ENCODE measurements at regions not wholly inside any gene's neighbourhood (a gene's known extent, or its start where the extent isn't known, plus 50 kb on each side); places are given as distances from the start of the nearest gene placed in this dataset.

GRCh38 chr12:38961683-38962082, 56.3 kb upstream of the CPNE8 start:
- peaks cover 0 to 6% of the 10 kb centered on the region in 2 experiments; a peak in 2 of 5 replicates for H3K9me3 Mint-ChIP-seq
- peaks cover 11 to 17% of the 10 kb centered on the region in 2 experiments for H3K4me1 Mint-ChIP-seq
- no peak overlapping the region for H3T11ph ChIP-seq (ENCODE audit: low read length)
- no peak overlapping the region for H3K27ac ChIP-seq (ENCODE audit: insufficient read length, low read depth, low read length)
- no CpG with 5 or more reads among the region's 5 CpGs for WGBS (ENCODE audit: extremely low coverage, insufficient read length, low lambda C conversion rate)
- H3K27me3 Mint-ChIP-seq (ENCODE audit: low read depth): no peaks in the 10 kb centered on the region
- H3K79me2 ChIP-seq (ENCODE audit: insufficient read depth, low read length): no peaks in the 10 kb centered on the region
- no peaks in the 10 kb centered on the region for H3K27me3 ChIP-seq (ENCODE audit: insufficient read depth, low read length)
- H3K23ac ChIP-seq (ENCODE audit: insufficient read length, low read depth, low read length): no peak overlapping the region
- no peak overlapping the region for H2BK15ac ChIP-seq (ENCODE audit: low read depth, low read length)
- no peak overlapping the region for H2AFZ ChIP-seq (ENCODE audit: low read length)
- H3K4ac ChIP-seq (ENCODE audit: low read depth, low read length): no peak overlapping the region
- TF ChIP-seq CTCF (conservative IDR thresholded peaks at IDR 0.05): no peak
- no peak overlapping the region for H2BK12ac ChIP-seq (ENCODE audit: insufficient read length, low read depth, low read length)
- no peak overlapping the region for H3K4me3 Mint-ChIP-seq
- no peaks in the 10 kb centered on the region for H3K9me3 ChIP-seq (ENCODE audit: control insufficient read depth, low read depth, low read length)
- H2AK5ac ChIP-seq (ENCODE audit: insufficient read length, low read length): no peak overlapping the region
- no peaks in the 10 kb centered on the region for H3K79me1 ChIP-seq (ENCODE audit: insufficient read depth, low read depth, low read length, poor library complexity, severe bottlenecking)
- no peak overlapping the region for H3K4me2 ChIP-seq (ENCODE audit: insufficient read depth, insufficient read length, low read length)
- no peak for DNase-seq
- no peak overlapping the region for H4K8ac ChIP-seq (replicated peaks; ENCODE audit: insufficient read length, low read depth, low read length)
- H3K9ac ChIP-seq (ENCODE audit: extremely low read depth, insufficient read length, low read length): no peak overlapping the region
- H3K14ac ChIP-seq (ENCODE audit: insufficient read depth, low read length): no peak overlapping the region
- no peak overlapping the region for H2BK20ac ChIP-seq (ENCODE audit: low read depth, low read length, poor library complexity, severe bottlenecking)
- no peak overlapping the region for H2BK5ac ChIP-seq (ENCODE audit: insufficient read length, low read length)
- no peaks in the 10 kb centered on the region for H3K4me1 ChIP-seq (ENCODE audit: insufficient read depth, low read length)
- no peak overlapping the region for H3K18ac ChIP-seq (ENCODE audit: insufficient read length, low read depth, low read length)
- 0 out of 7 replicates have a peak, but pooled peaks cover 0 to 2% (median 0%) of the 10 kb centered on the region in 3 experiments for H3K36me3 Mint-ChIP-seq (ENCODE audit: insufficient read depth in 1 of 3, low read depth in 3 of 3)
- H3K23me2 ChIP-seq (ENCODE audit: insufficient read length, low read depth, low read length, poor library complexity, severe bottlenecking): no peaks in the 10 kb centered on the region
- no peaks in the 10 kb centered on the region for H4K20me1 ChIP-seq (ENCODE audit: control insufficient read depth, insufficient read depth, insufficient read length)
- H2BK120ac ChIP-seq (ENCODE audit: low read depth, low read length, poor library complexity, severe bottlenecking): no peak overlapping the region
- H4K91ac ChIP-seq (ENCODE audit: insufficient read length, low read depth, low read length): no peak overlapping the region
- no peak overlapping the region for H3K27ac Mint-ChIP-seq
- H3K56ac ChIP-seq (ENCODE audit: insufficient read length, low read depth, low read length): no peak overlapping the region
- no peak overlapping the region for H4K5ac ChIP-seq (ENCODE audit: insufficient read length, low read depth, low read length)

Data from H9 (cell line).